ENCODE measurements at regions not wholly inside any gene's neighbourhood (a gene's known extent, or its start where the extent isn't known, plus 50 kb on each side); places are given as distances from the start of the nearest gene placed in this dataset.

DNA sequence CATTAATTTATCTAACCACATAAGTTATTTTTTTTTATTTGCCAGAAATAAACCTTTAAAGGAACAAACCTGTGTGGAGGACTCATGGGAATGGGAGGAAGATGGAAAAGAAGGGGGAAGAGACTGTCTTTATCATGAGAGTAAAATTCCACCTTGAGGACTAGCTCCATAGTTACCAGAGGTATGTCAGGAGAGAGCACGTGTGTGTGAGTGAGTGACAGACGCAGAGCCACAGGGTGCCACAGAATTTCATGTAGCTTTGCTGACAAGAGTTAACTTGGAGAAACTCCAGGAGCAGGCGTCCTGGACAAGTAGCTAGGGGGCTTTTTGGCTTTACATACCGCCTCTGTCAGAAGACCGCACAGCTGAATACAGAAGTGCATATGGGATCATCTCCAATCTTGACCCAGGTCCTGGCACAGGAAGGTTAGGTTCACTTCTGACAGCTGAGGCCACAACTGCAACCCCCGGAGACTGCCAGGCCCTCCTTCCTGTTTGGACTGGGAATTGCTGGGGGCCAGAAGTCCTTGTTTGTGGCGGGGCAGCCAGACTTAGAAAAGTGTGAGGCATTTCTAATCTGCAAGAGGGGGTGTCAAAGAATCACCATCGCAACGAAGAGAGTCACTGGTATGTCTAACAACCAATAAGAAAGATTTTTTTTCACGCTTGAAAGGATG, 197.8 kb upstream of the TPM1 start:
- no peak overlapping the region for H2BK15ac ChIP-seq (ENCODE audit: low read length)
- no peaks in the 10 kb centered on the region for H3K27me3 ChIP-seq (ENCODE audit: control insufficient read depth in 3 of 3, insufficient read depth in 3 of 3, low read depth in 1 of 3, low read length in 3 of 3)
- H4K8ac ChIP-seq (ENCODE audit: low read depth, low read length), result no peak overlapping the region
- H3K4ac ChIP-seq (ENCODE audit: low read length), result no peak overlapping the region
- H3K4me3 ChIP-seq (ENCODE audit: low read length in 2 of 2), result no peak overlapping the region
- H3K36me3 ChIP-seq (replicated peaks in 1 of 2; ENCODE audit: control insufficient read depth in 2 of 2, insufficient read depth in 2 of 2, low read length in 2 of 2), result peaks cover 2 to 16% of the 10 kb centered on the region in 2 donors
- WGBS, 2 donors (ENCODE audit: extremely low coverage in 2 of 2, insufficient read length in 2 of 2, insufficient replicate concordance in 1 of 2), result no CpG with 5 or more reads among the region's 10 CpGs
- no peaks in the 10 kb centered on the region for H3K79me1 ChIP-seq (ENCODE audit: low read depth, low read length)
- H2BK5ac ChIP-seq (ENCODE audit: low read length), result peak overlapping the region; percentile 39
- peaks cover 14 to 17% of the 10 kb centered on the region in 2 donors for H3K4me1 ChIP-seq (ENCODE audit: control insufficient read depth in 2 of 2, insufficient read depth in 1 of 2, low read depth in 1 of 2, low read length in 2 of 2)
- H3K18ac ChIP-seq (ENCODE audit: low read length), result no peak overlapping the region
- no peak overlapping the region for H3K27ac ChIP-seq (replicated peaks; ENCODE audit: low read length)
- H3K23ac ChIP-seq (ENCODE audit: low read depth, low read length, poor library complexity), result no peak overlapping the region
- peaks cover 0 to 8% of the 10 kb centered on the region in 2 donors for H3K9me3 ChIP-seq (replicated peaks in 1 of 2; ENCODE audit: control insufficient read depth in 2 of 2, insufficient read depth in 1 of 2, low read depth in 1 of 2, low read length in 2 of 2)
- H2BK120ac ChIP-seq (ENCODE audit: low read depth, low read length), result no peak overlapping the region
- no peak overlapping the region for H3K4me2 ChIP-seq (ENCODE audit: insufficient read depth, low read length, poor library complexity, severe bottlenecking)
- H4K91ac ChIP-seq (ENCODE audit: low read depth, low read length, poor library complexity), result no peak overlapping the region
- no peak overlapping the region for H2AFZ ChIP-seq (ENCODE audit: low read length)
- DNase-seq (ENCODE audit: low spot score), result no peak
- H3K14ac ChIP-seq (ENCODE audit: low read length), result no peak overlapping the region
- H2AK5ac ChIP-seq (ENCODE audit: low read depth, low read length), result no peak overlapping the region
- no peak overlapping the region for H3K9ac ChIP-seq (ENCODE audit: low read depth, low read length, poor library complexity)
- no peak overlapping the region for H2BK12ac ChIP-seq (ENCODE audit: low read length)

DNA sequence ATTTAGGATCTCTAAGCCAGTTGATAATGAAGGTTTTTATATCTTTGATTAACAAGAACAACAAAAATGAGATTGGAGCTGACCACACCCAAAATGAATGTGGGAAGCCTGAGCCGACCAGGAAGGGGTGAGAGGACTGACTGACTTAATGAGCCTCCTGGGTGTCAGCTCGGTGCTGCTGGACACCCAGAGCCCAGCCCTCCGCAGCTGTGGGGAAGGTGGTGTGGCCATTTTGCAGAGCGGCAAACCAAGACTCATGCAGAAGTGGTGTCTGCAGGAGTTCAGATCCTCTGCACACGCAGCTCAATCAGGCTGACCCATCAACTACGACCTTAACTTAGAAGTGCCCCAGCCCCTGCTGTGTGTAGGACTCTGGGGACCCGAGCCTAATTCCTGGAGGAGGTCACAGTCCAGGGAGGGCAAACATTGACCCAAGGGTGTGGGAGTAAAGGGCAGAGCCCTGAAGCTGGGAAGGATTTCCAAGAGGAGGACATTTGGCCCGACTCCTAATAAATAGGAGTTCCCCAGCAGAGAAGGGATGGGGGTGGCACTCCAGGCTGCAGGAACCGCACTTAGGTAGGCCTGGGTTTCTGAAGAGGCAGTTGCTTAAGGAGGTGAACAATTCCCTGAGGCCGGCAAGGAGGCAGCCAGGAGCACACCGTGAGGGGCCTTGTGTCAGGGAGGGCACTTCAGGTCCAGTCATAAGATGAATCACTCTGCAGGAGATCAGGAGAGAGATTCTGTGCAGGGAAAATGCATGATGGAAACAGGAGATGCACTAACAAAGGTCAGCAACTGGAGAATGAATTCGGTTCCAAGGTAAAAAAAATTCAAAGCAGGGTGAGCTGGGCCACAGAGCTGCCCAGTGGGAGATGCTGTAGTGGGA, 197.1 kb upstream of the TPM1 start:
- H3K9ac ChIP-seq (ENCODE audit: low read depth, low read length, poor library complexity), result no peak overlapping the region
- H3K23ac ChIP-seq (ENCODE audit: low read depth, low read length, poor library complexity), result no peak overlapping the region
- H4K91ac ChIP-seq (ENCODE audit: low read depth, low read length, poor library complexity), result no peak overlapping the region
- no peak overlapping the region for H3K14ac ChIP-seq (ENCODE audit: low read length)
- H2AFZ ChIP-seq (ENCODE audit: low read length), result no peak overlapping the region
- no peak for DNase-seq (ENCODE audit: low spot score)
- no peak overlapping the region for H3K4me3 ChIP-seq (ENCODE audit: low read length in 2 of 2)
- peak overlapping the region; percentile 17 for H3K18ac ChIP-seq (ENCODE audit: low read length)
- H4K8ac ChIP-seq (ENCODE audit: low read depth, low read length), result no peak overlapping the region
- H3K27ac ChIP-seq (replicated peaks; ENCODE audit: low read length), result peak overlapping the region; percentile 5
- peak overlapping the region; percentile 8 for H2BK15ac ChIP-seq (ENCODE audit: low read length)
- H3K79me1 ChIP-seq (ENCODE audit: low read depth, low read length), result no peaks in the 10 kb centered on the region
- H2BK12ac ChIP-seq (ENCODE audit: low read length), result no peak overlapping the region
- WGBS, 2 donors (ENCODE audit: extremely low coverage in 2 of 2, insufficient read length in 2 of 2, insufficient replicate concordance in 1 of 2), result no CpG with 5 or more reads among the region's 12 CpGs
- no peak overlapping the region for H3K4ac ChIP-seq (ENCODE audit: low read length)
- no peak overlapping the region for H2BK120ac ChIP-seq (ENCODE audit: low read depth, low read length)
- no peaks in the 10 kb centered on the region for H3K27me3 ChIP-seq (ENCODE audit: control insufficient read depth in 3 of 3, insufficient read depth in 3 of 3, low read depth in 1 of 3, low read length in 3 of 3)
- peaks cover 2 to 9% of the 10 kb centered on the region in 2 donors for H3K36me3 ChIP-seq (replicated peaks in 1 of 2; ENCODE audit: control insufficient read depth in 2 of 2, insufficient read depth in 2 of 2, low read length in 2 of 2)
- H3K4me1 ChIP-seq (ENCODE audit: control insufficient read depth in 2 of 2, insufficient read depth in 1 of 2, low read depth in 1 of 2, low read length in 2 of 2), result peaks cover 18 to 19% of the 10 kb centered on the region in 2 donors
- H3K9me3 ChIP-seq (replicated peaks in 1 of 2; ENCODE audit: control insufficient read depth in 2 of 2, insufficient read depth in 1 of 2, low read depth in 1 of 2, low read length in 2 of 2), result peaks cover 0 to 7% of the 10 kb centered on the region in 2 donors
- no peak overlapping the region for H3K4me2 ChIP-seq (ENCODE audit: insufficient read depth, low read length, poor library complexity, severe bottlenecking)
- no peak overlapping the region for H2AK5ac ChIP-seq (ENCODE audit: low read depth, low read length)
- no peak overlapping the region for H2BK5ac ChIP-seq (ENCODE audit: low read length)

DNA sequence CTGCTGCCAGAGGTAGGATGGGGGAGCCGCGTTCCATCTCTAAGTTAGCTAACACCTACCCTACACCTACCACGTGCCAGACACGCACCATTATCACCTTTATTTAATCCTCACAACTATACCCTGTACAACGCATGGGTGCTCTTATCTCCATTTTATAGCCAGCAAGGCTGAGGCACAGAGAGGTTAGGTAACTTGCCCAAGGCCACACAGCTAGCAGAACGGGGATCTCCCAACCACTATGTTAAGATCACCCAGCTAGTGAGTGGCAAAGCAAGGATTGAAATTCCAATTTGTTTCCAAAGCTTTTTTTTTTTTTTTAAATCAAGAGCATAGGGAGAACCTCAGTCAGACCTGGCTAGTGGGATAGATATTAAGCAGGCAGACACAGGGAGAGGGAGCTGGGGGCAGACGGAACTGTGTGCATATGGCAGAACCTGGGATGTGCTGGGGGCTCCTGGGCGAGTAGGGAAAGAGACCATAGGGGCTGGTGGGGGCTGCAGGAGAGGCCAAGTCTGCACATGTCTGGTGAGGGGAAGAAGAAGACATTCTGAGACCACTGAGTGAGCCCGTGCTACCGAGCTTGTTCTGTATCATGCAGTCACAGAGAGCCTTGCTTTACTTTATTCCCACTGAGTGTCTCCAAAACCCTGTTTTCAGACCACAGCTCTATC, 196.3 kb upstream of the TPM1 start:
- H3K79me1 ChIP-seq (ENCODE audit: low read depth, low read length), result no peaks in the 10 kb centered on the region
- no peak overlapping the region for H3K27ac ChIP-seq (replicated peaks; ENCODE audit: low read length)
- no peak overlapping the region for H4K8ac ChIP-seq (ENCODE audit: low read depth, low read length)
- H2BK120ac ChIP-seq (ENCODE audit: low read depth, low read length), result no peak overlapping the region
- H2AFZ ChIP-seq (ENCODE audit: low read length), result no peak overlapping the region
- H4K91ac ChIP-seq (ENCODE audit: low read depth, low read length, poor library complexity), result peak overlapping the region; percentile 5
- no peak overlapping the region for H3K14ac ChIP-seq (ENCODE audit: low read length)
- H2BK12ac ChIP-seq (ENCODE audit: low read length), result no peak overlapping the region
- peak overlapping the region; percentile 19 for H2BK15ac ChIP-seq (ENCODE audit: low read length)
- peak overlapping the region; percentile 20 for H3K18ac ChIP-seq (ENCODE audit: low read length)
- no peak overlapping the region for H2BK5ac ChIP-seq (ENCODE audit: low read length)
- H2AK5ac ChIP-seq (ENCODE audit: low read depth, low read length), result peak overlapping the region; percentile 64
- no peak overlapping the region for H3K4me3 ChIP-seq (ENCODE audit: low read length in 2 of 2)
- no peak overlapping the region for H3K4ac ChIP-seq (ENCODE audit: low read length)
- WGBS, 2 donors (ENCODE audit: extremely low coverage in 2 of 2, insufficient read length in 2 of 2, insufficient replicate concordance in 1 of 2), result 100% methylated on average over 2 of the region's 10 CpGs; no CpG with 5 or more reads in 1 of the 2 donors
- H3K4me2 ChIP-seq (ENCODE audit: insufficient read depth, low read length, poor library complexity, severe bottlenecking), result no peak overlapping the region
- DNase-seq (ENCODE audit: low spot score), result no peak
- no peaks in the 10 kb centered on the region for H3K27me3 ChIP-seq (ENCODE audit: control insufficient read depth in 3 of 3, insufficient read depth in 3 of 3, low read depth in 1 of 3, low read length in 3 of 3)
- H3K4me1 ChIP-seq (ENCODE audit: control insufficient read depth in 2 of 2, insufficient read depth in 1 of 2, low read depth in 1 of 2, low read length in 2 of 2), result peaks cover 26% of the 10 kb centered on the region in 2 donors
- H3K23ac ChIP-seq (ENCODE audit: low read depth, low read length, poor library complexity), result no peak overlapping the region
- peaks cover 0 to 1% of the 10 kb centered on the region in 2 donors for H3K36me3 ChIP-seq (replicated peaks in 1 of 2; ENCODE audit: control insufficient read depth in 2 of 2, insufficient read depth in 2 of 2, low read length in 2 of 2)
- no peak overlapping the region for H3K9ac ChIP-seq (ENCODE audit: low read depth, low read length, poor library complexity)
- peaks cover 0 to 4% of the 10 kb centered on the region in 2 donors for H3K9me3 ChIP-seq (replicated peaks in 1 of 2; ENCODE audit: control insufficient read depth in 2 of 2, insufficient read depth in 1 of 2, low read depth in 1 of 2, low read length in 2 of 2)
